GM12874 (cell line): ENCODE measurements at regions not wholly inside any gene's neighbourhood (a gene's known extent, or its start where the extent isn't known, plus 50 kb on each side); places are given as distances from the start of the nearest gene placed in this dataset.

Experiments
- TF ChIP-seq, protein P1 (sequence below): IDR thresholded peaks from 2 replicates; pipeline ENCODE4 v1.5.1; 2011; ENCODE audit warnings: low read depth, mild to moderate bottlenecking, control low read depth, low read length, moderate library complexity; ENCODE audit not compliant: insufficient read depth

DNA sequence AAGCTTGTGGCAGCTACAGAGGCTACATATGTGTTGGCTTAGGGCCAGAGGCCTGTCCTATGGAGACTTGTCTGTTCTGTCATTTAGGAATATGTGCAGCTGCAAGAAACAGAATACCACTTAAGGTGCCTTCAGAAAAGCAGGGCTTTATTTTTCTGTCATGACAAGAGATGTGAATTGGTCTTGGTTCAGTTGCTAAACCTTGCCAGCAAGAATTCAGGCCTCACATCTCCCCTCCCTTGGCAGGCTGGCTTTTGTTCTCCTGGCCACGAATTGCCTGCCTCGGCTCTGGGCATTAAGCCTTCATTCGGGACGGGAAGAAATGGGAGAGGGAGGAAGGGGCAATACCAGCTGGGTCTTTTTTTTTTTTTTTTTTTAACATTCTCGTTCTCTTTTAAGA lies 82.4 kb upstream of the TGM3 start:
- TF ChIP-seq, protein P1, sequence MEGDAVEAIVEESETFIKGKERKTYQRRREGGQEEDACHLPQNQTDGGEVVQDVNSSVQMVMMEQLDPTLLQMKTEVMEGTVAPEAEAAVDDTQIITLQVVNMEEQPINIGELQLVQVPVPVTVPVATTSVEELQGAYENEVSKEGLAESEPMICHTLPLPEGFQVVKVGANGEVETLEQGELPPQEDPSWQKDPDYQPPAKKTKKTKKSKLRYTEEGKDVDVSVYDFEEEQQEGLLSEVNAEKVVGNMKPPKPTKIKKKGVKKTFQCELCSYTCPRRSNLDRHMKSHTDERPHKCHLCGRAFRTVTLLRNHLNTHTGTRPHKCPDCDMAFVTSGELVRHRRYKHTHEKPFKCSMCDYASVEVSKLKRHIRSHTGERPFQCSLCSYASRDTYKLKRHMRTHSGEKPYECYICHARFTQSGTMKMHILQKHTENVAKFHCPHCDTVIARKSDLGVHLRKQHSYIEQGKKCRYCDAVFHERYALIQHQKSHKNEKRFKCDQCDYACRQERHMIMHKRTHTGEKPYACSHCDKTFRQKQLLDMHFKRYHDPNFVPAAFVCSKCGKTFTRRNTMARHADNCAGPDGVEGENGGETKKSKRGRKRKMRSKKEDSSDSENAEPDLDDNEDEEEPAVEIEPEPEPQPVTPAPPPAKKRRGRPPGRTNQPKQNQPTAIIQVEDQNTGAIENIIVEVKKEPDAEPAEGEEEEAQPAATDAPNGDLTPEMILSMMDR: no peak

- TF ChIP-seq, protein P1: no peak
Measured at GRCh38 chr20:2217857-2218539, 77.8 kb upstream of the TGM3 start.

- TF ChIP-seq, protein P1: no peak
Measured at GRCh38 chr20:2219481-2220006, 76.3 kb upstream of the TGM3 start.

DNA sequence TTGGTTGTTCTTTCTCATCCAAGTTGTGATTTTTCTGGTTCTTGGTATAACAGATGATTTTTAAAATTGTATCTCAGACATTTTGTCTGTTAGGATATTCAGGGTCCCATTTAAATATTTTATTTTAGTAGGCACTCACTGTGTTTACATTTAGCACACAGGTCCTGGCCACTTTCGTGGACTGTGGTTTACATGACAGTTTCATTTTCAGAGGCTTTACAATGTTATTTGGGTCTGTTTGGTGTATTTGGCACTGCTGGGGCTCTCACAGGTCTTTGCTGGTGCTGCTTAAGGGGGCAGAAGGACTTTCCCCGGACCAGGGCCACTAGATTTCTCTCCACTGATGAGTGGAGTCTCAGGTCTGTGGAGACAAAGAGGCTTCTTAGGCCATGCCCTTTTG lies 75.5 kb upstream of the TGM3 start:
- TF ChIP-seq, protein P1: no peak

DNA sequence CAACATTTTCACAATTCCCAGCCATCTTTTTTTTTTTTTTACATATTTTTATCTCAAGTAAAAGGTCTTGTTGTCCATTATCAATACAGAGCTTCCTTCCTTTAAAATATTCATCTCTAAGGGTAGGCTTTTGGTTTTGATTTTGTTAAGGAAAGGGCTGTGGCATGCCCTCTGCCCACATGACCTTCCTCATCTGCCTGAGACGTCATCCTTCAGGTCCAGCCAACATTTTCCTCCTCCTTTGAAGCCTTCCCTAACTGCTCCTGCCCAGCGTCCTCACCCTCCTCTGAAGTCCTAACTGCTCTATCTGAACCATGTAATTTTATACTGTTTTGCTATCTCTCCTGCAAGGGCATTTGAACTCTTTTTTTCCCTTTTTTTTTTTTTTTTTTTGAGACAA lies 73.9 kb upstream of the TGM3 start:
- TF ChIP-seq, protein P1: no peak

- TF ChIP-seq, protein P1: no peak
Measured at GRCh38 chr20:2223558-2224367, 72.0 kb upstream of the TGM3 start.

GRCh38 chr20:2224368-2224639 lies 71.5 kb upstream of the TGM3 start:
- TF ChIP-seq, protein P1: no peak
